A673 (cell line): ENCODE measurements at regions not wholly inside any gene's neighbourhood (a gene's known extent, or its start where the extent isn't known, plus 50 kb on each side); places are given as distances from the start of the nearest gene placed in this dataset.

Source experiments
- EZH2 ChIP-seq: fragments of 200-600 bp; sonication (generic); IDR thresholded peaks from 2 replicates; pipeline ENCODE4 v1.6.1; 2017; ENCODE audit warnings: borderline replicate concordance, low read depth, mild to moderate bottlenecking, mixed read lengths, antibody characterized with exemption, low read length; ENCODE audit not compliant: poor library complexity, severe bottlenecking
- TF ChIP-seq, protein P1 (sequence below): fragments of 300-800, 200-600 bp; sonication (generic); conservative IDR thresholded peaks from 2 replicates; pipeline ENCODE4 v1.5.1; 2017; ENCODE audit warnings: low read depth, mild to moderate bottlenecking, antibody characterized with exemption, low read length, moderate library complexity, mixed read lengths

DNA sequence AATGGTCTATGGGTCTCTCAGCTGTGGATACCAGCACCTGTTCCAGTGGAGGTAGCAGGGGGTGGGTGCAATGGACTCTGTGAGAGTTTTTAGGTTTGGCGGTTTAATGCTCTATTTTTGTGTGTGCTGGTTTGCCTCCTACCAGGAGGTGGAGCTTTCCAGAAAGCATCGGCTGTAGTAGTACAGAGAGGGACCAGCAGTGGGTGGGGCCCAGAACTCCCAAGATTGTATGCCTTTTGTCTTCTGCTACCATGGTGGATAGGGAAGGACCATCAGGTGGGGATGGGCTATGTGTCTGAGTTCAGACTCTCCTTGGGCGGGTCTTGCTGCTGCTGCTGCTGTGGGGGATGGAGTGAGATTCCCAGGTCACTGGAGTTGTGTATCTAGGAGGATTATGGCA lies 557.2 kb upstream of the GRID2 start:
- TF ChIP-seq, protein P1, sequence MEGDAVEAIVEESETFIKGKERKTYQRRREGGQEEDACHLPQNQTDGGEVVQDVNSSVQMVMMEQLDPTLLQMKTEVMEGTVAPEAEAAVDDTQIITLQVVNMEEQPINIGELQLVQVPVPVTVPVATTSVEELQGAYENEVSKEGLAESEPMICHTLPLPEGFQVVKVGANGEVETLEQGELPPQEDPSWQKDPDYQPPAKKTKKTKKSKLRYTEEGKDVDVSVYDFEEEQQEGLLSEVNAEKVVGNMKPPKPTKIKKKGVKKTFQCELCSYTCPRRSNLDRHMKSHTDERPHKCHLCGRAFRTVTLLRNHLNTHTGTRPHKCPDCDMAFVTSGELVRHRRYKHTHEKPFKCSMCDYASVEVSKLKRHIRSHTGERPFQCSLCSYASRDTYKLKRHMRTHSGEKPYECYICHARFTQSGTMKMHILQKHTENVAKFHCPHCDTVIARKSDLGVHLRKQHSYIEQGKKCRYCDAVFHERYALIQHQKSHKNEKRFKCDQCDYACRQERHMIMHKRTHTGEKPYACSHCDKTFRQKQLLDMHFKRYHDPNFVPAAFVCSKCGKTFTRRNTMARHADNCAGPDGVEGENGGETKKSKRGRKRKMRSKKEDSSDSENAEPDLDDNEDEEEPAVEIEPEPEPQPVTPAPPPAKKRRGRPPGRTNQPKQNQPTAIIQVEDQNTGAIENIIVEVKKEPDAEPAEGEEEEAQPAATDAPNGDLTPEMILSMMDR, result no peak
- TF ChIP-seq EZH2, result no peak
